Endothelial cell of umbilical vein (primary cell): ENCODE measurements at regions not wholly inside any gene's neighbourhood (a gene's known extent, or its start where the extent isn't known, plus 50 kb on each side); places are given as distances from the start of the nearest gene placed in this dataset.

Experiments used
- BruUV-seq: library from RNA; stranded (reverse); fragments of 400-500 nt; replicated peaks from 2 replicates; lab custom pipeline; 2021; lab: Mats Ljungman, UMichigan
- CTCF ChIA-PET: fragments of 300-600, 350-600 bp; sonication (Branson Sonifier 250); formaldehyde crosslinking; loops from one replicate; lab custom pipeline; 2021; ENCODE audit warnings: antibody characterized with exemption, inconsistent platforms; lab: Charles Lee
- POLR2A ChIA-PET: fragments of 300-600, 350-600 bp; sonication (Branson Sonifier 250); formaldehyde crosslinking; loops from one replicate; lab custom pipeline; 2021; ENCODE audit warnings: antibody characterized with exemption, inconsistent platforms; lab: Charles Lee
- DNase-seq: peaks from one replicate; pipeline ENCODE4 v3.0.0-alpha.2; 2011; ENCODE audit warnings: low read depth, low spot score
- FAIRE-seq: peaks from 2 replicates; lab custom pipeline; 2011; peaks lifted over from hg19 to GRCh38; lab: Jason Lieb, UNC
- H2AFZ ChIP-seq: 2 replicates; pipeline ENCODE4 v1.6.0; 2012; ENCODE audit warnings: low read depth, low read length, control low read depth, inconsistent platforms
- H3K27ac ChIP-seq: 2 replicates; pipeline ENCODE4 v1.5.1; 2011; ENCODE audit warnings: low read depth, mild to moderate bottlenecking, control low read depth, low read length, moderate library complexity; ENCODE audit not compliant: insufficient read depth
- H3K27me3 ChIP-seq, 2 experiments: 2 replicates each; pipeline versions ENCODE4 v1.6.0 to v1.6.1; 2011; ENCODE audit warnings: low read length in 2 of 2, mixed read lengths in 1 of 2; ENCODE audit not compliant: control insufficient read depth in 2 of 2, insufficient read depth in 2 of 2
- H3K36me3 ChIP-seq, 2 experiments: 2 replicates in 1 of 2; 3 replicates in 1 of 2; pipeline ENCODE4 v1.5.1; 2011; ENCODE audit warnings: low read length in 2 of 2, mild to moderate bottlenecking in 1 of 2, moderate library complexity in 1 of 2; ENCODE audit not compliant: control insufficient read depth in 2 of 2, insufficient read depth in 2 of 2; ENCODE audit errors: extremely low read depth in 1 of 2
- H3K4me1 ChIP-seq: 3 replicates; pipeline ENCODE4 v1.5.1; 2011; ENCODE audit warnings: mild to moderate bottlenecking, low read length; ENCODE audit not compliant: control insufficient read depth, insufficient read depth; ENCODE audit errors: extremely low read depth
- H3K4me2 ChIP-seq: 2 replicates; pipeline ENCODE4 v1.6.1; 2011; ENCODE audit warnings: low read length, control low read depth, mixed read lengths; ENCODE audit not compliant: insufficient read depth
- H3K4me3 ChIP-seq, 3 experiments: fragments of 200-600 bp in 1 of 3; sonication (generic), shearing (Covaris generic) in 1 of 3; replicated peaks in 1 of 3; 2 replicates each; pipeline ENCODE4 v1.5.1; 2011 to 2016; ENCODE audit warnings: control low read depth in 3 of 3, low read length in 3 of 3, mild to moderate bottlenecking in 2 of 3, inconsistent platforms in 1 of 3, low read depth in 1 of 3, moderate library complexity in 1 of 3; ENCODE audit not compliant: insufficient read depth in 1 of 3
- H3K79me2 ChIP-seq: 2 replicates; pipeline ENCODE4 v1.6.0; 2012; ENCODE audit warnings: low read length, inconsistent platforms; ENCODE audit not compliant: control insufficient read depth, insufficient read depth
- H3K9ac ChIP-seq: replicated peaks from 2 replicates; pipeline ENCODE3; 2011; ENCODE audit warnings: low read length, control low read depth; ENCODE audit not compliant: insufficient read depth; ENCODE audit errors: extremely low read depth
- H3K9me1 ChIP-seq: replicated peaks from 3 replicates; pipeline ENCODE4 v1.6.0; 2011; ENCODE audit warnings: mild to moderate bottlenecking, low read length; ENCODE audit not compliant: control insufficient read depth, insufficient read depth; ENCODE audit errors: extremely low read depth
- H3K9me3 ChIP-seq: replicated peaks from 2 replicates; pipeline ENCODE4 v1.5.1; 2012; ENCODE audit warnings: low read length, inconsistent platforms; ENCODE audit not compliant: control insufficient read depth, insufficient read depth
- H4K20me1 ChIP-seq: replicated peaks from 2 replicates; pipeline ENCODE3; 2011; ENCODE audit warnings: mild to moderate bottlenecking, low read length; ENCODE audit not compliant: control insufficient read depth, insufficient read depth; ENCODE audit errors: extremely low read depth
- EZH2 ChIP-seq: IDR thresholded peaks from 2 replicates; pipeline ENCODE4 v1.6.1; 2012; ENCODE audit warnings: borderline replicate concordance, low read depth, mild to moderate bottlenecking, moderate library complexity, low read length, inconsistent platforms; ENCODE audit not compliant: severe bottlenecking
- FOS ChIP-seq: IDR thresholded peaks from 2 replicates; pipeline ENCODE4 v1.6.1; 2011; ENCODE audit warnings: mild to moderate bottlenecking, low read length, moderate library complexity, borderline replicate concordance; ENCODE audit not compliant: insufficient read depth
- GATA2 ChIP-seq: IDR thresholded peaks from 2 replicates; pipeline ENCODE4 v1.7.0; 2011; ENCODE audit warnings: low read depth, mild to moderate bottlenecking, moderate library complexity, mixed read lengths, low read length; ENCODE audit not compliant: insufficient read length, insufficient read depth
- JUN ChIP-seq: IDR thresholded peaks from 2 replicates; pipeline ENCODE4 v1.6.1; 2011; ENCODE audit warnings: borderline replicate concordance, low read depth; ENCODE audit not compliant: insufficient read length, insufficient read depth
- MYC ChIP-seq: IDR thresholded peaks from one replicate; pipeline ENCODE4 v1.6.1; 2011; ENCODE audit warnings: mild to moderate bottlenecking, low read depth, low read length
- POLR2A ChIP-seq: IDR thresholded peaks from 2 replicates; pipeline ENCODE4 v1.6.1; 2012; ENCODE audit warnings: low read depth, mild to moderate bottlenecking, control low read depth, low read length
- POLR2AphosphoS5 ChIP-seq: IDR thresholded peaks from 2 replicates; pipeline ENCODE4 v1.6.1; 2012; ENCODE audit warnings: low read depth, mild to moderate bottlenecking, control low read depth, low read length, moderate library complexity; ENCODE audit not compliant: insufficient read depth
- dilution Hi-C: fragments of 300-500 bp; cut with MboI; formaldehyde crosslinking; loops from one replicate; pipeline ENCODE4 v1.15.0; 2019; ENCODE audit warnings: low sequenced_read_pairs; ENCODE audit not compliant: extremely low pct_ligation_motif_present
- intact Hi-C: fragments of 100-400 bp; cut with micrococcal nuclease; formaldehyde crosslinking; loops from one replicate; pipeline ENCODE4 v1.10.0; 2022
- TF ChIP-seq, protein P1 (sequence below): IDR thresholded peaks from 2 replicates; pipeline ENCODE4 v1.6.1; 2011; ENCODE audit not compliant: insufficient read depth, insufficient read length
- TF ChIP-seq, protein P2 (sequence below), 2 donors: IDR thresholded peaks; 1 replicate in 1 of 2; 2 replicates in 1 of 2; pipeline ENCODE4 v1.5.1; 2011; ENCODE audit warnings: low read length in 2 of 2, mild to moderate bottlenecking in 2 of 2, moderate library complexity in 2 of 2, control low read depth in 1 of 2, inconsistent platforms in 1 of 2, low read depth in 1 of 2; ENCODE audit not compliant: insufficient read depth in 1 of 2; ENCODE audit errors: extremely low read depth in 1 of 2

DNA sequence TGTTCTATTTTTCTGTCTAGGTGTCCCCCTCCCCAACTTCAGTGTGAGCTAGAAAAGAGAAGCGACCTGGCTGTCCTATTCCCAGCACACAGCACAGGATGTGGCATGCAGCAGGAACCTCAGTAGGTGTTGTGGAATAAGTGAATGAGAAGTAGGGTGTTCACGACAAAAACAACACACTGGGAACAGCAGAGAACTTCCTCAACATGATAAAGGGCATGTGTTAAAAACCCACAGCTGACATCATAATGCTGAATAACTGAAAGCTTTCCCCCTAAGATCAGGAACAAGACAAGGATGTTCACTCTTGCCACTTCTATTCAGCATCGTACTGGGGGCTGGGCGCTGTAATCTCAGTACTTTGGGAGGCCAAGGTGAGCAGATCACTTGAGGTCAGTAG, 155.6 kb upstream of the ZNF618 start:
- no peaks in the 10 kb centered on the region for H4K20me1 ChIP-seq
- BruUV-seq, result no TSS peak
- no peak for DNase-seq
- H3K79me2 ChIP-seq, result no peaks in the 10 kb centered on the region
- no peak overlapping the region for H3K4me3 ChIP-seq
- peaks cover 17 to 38% of the 10 kb centered on the region in 2 experiments for H3K27me3 ChIP-seq
- no peaks in the 10 kb centered on the region for H3K4me1 ChIP-seq
- no peaks in the 10 kb centered on the region for H3K9me1 ChIP-seq
- dilution Hi-C loops, result no loop called here
- no peak overlapping the region for H3K27ac ChIP-seq
- FAIRE-seq, result no peak
- H2AFZ ChIP-seq, result no peak overlapping the region
- no peaks in the 10 kb centered on the region for H3K9me3 ChIP-seq
- H3K36me3 ChIP-seq, result no peaks in the 10 kb centered on the region
- intact Hi-C loops, result no loop called here
- POLR2A ChIA-PET, result no interaction called here
- TF ChIP-seq, protein P1, sequence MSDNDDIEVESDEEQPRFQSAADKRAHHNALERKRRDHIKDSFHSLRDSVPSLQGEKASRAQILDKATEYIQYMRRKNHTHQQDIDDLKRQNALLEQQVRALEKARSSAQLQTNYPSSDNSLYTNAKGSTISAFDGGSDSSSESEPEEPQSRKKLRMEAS, result no peak
- TF ChIP-seq FOS (no peak), GATA2 (no peak), MYC (no peak), POLR2A (no peak), POLR2AphosphoS5 (no peak), EZH2 (no peak), JUN (no peak)
- TF ChIP-seq, protein P2, sequence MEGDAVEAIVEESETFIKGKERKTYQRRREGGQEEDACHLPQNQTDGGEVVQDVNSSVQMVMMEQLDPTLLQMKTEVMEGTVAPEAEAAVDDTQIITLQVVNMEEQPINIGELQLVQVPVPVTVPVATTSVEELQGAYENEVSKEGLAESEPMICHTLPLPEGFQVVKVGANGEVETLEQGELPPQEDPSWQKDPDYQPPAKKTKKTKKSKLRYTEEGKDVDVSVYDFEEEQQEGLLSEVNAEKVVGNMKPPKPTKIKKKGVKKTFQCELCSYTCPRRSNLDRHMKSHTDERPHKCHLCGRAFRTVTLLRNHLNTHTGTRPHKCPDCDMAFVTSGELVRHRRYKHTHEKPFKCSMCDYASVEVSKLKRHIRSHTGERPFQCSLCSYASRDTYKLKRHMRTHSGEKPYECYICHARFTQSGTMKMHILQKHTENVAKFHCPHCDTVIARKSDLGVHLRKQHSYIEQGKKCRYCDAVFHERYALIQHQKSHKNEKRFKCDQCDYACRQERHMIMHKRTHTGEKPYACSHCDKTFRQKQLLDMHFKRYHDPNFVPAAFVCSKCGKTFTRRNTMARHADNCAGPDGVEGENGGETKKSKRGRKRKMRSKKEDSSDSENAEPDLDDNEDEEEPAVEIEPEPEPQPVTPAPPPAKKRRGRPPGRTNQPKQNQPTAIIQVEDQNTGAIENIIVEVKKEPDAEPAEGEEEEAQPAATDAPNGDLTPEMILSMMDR (IDR thresholded peaks at IDR 0.05; ENCODE audit: extremely low read depth in 1 of 2, insufficient read depth in 1 of 2, low read depth in 1 of 2, low read length in 2 of 2), result no peak
- H3K9ac ChIP-seq, result no peak overlapping the region
- CTCF ChIA-PET, result interaction anchor here (1.4 to 1.7 kb wide), 3 partner anchors 11 to 17 kb away, joined by 4 to 6 read pairs (median 5); no protein-coding TSS in a partner anchor
- H3K4me2 ChIP-seq, result no peak overlapping the region
